ENCODE measurements at regions not wholly inside any gene's neighbourhood (a gene's known extent, or its start where the extent isn't known, plus 50 kb on each side); places are given as distances from the start of the nearest gene placed in this dataset.

GRCh38 chr16:8374586-8375231 lies 215.6 kb downstream of the TMEM114 start:
- DNase-seq (ENCODE audit: low spot score), result no peak

- DNase-seq (ENCODE audit: low spot score), result no peak
These were observed 216.5 kb downstream of the TMEM114 start for GRCh38 chr16:8373676-8374431.

GRCh38 chr16:8372141-8372540 lies 218.2 kb downstream of the TMEM114 start:
- no peak for DNase-seq (ENCODE audit: low spot score)

- peak; percentile 34 for DNase-seq (ENCODE audit: low spot score)
These were observed 219.7 kb downstream of the TMEM114 start for GRCh38 chr16:8370374-8371270.

- no peak for DNase-seq (ENCODE audit: low spot score)
These were observed 231.4 kb downstream of the TMEM114 start for GRCh38 chr16:8358937-8359336.

- no peak for DNase-seq (ENCODE audit: low spot score)
These were observed 234.6 kb downstream of the TMEM114 start for GRCh38 chr16:8355675-8356074.

- peak; percentile 11 for DNase-seq (ENCODE audit: low spot score)
These were observed 244.0 kb downstream of the TMEM114 start for GRCh38 chr16:8346294-8346693.

GRCh38 chr16:8342276-8342675 lies 248.0 kb downstream of the TMEM114 start:
- no peak for DNase-seq (ENCODE audit: low spot score)

- no peak for DNase-seq (ENCODE audit: low spot score)
These were observed 259.6 kb downstream of the TMEM114 start for GRCh38 chr16:8330761-8331160.

GRCh38 chr16:8326232-8326631 lies 264.1 kb downstream of the TMEM114 start:
- DNase-seq (ENCODE audit: low spot score), result no peak

- no peak for DNase-seq (ENCODE audit: low spot score)
These were observed 267.2 kb downstream of the TMEM114 start for GRCh38 chr16:8323153-8323552.

GRCh38 chr16:8320131-8320530 lies 270.2 kb downstream of the TMEM114 start:
- DNase-seq (ENCODE audit: low spot score), result no peak

- DNase-seq (ENCODE audit: low spot score), result no peak
These were observed 279.5 kb downstream of the TMEM114 start for GRCh38 chr16:8310816-8311215.

GRCh38 chr16:8310323-8310722 lies 280.0 kb downstream of the TMEM114 start:
- DNase-seq (ENCODE audit: low spot score), result no peak

GRCh38 chr16:8305201-8305600 lies 285.1 kb downstream of the TMEM114 start:
- no peak for DNase-seq (ENCODE audit: low spot score)

GRCh38 chr16:8299635-8300034 lies 290.7 kb downstream of the TMEM114 start:
- no peak for DNase-seq (ENCODE audit: low spot score)

- no peak for DNase-seq (ENCODE audit: low spot score)
These were observed 294.6 kb downstream of the TMEM114 start for GRCh38 chr16:8295513-8296237.

- no peak for DNase-seq (ENCODE audit: low spot score)
These were observed 296.9 kb downstream of the TMEM114 start for GRCh38 chr16:8293413-8293812.

GRCh38 chr16:8292271-8292670 lies 298.0 kb downstream of the TMEM114 start:
- DNase-seq (ENCODE audit: low spot score), result no peak

- no peak for DNase-seq (ENCODE audit: low spot score)
These were observed 304.0 kb downstream of the TMEM114 start for GRCh38 chr16:8286348-8286747.

- DNase-seq (ENCODE audit: low spot score), result no peak
These were observed 307.1 kb downstream of the TMEM114 start for GRCh38 chr16:8283195-8283594.

Measured in mucosa of gallbladder (tissue), 1 donor.